HG03175 (cell line): ENCODE measurements at regions not wholly inside any gene's neighbourhood (a gene's known extent, or its start where the extent isn't known, plus 50 kb on each side); places are given as distances from the start of the nearest gene placed in this dataset.
A peak's percentile ranks its signal among the peaks of the same experiment; 100 is the strongest.

Experiments used
- ATAC-seq: cut with Tn5 transposase; IDR thresholded peaks from one replicate; pipeline ENCODE4 v1.9.1; 2021; ENCODE audit warnings: mild to moderate bottlenecking, moderate library complexity; ENCODE audit not compliant: unreplicated experiment

DNA sequence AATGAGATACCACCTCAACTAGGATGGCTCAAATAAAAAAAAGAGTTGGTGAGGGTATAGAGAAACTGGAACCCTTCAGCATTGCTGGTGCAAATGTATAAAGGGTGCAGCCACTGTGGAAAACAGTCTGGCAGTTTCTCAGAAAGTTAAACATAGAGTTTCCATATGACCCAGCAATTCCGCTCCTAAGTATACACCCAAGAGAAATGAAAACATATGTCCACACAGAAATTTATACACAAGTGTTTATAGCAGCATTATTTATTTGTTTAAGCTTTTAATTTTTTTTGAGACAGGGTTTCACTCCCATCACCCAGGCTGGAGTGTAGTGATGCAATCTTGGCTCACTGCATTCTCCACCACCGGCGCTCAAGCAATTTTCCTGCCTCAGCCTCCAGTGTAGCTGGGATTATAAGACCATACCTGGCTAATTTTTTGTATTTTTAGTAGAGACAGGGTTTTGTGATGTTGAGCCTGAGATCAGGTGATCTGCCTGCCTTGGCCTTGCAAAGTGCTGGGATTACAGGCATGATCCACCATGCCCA, 118.2 kb upstream of the KIF5B start:
- ATAC-seq: no peak

DNA sequence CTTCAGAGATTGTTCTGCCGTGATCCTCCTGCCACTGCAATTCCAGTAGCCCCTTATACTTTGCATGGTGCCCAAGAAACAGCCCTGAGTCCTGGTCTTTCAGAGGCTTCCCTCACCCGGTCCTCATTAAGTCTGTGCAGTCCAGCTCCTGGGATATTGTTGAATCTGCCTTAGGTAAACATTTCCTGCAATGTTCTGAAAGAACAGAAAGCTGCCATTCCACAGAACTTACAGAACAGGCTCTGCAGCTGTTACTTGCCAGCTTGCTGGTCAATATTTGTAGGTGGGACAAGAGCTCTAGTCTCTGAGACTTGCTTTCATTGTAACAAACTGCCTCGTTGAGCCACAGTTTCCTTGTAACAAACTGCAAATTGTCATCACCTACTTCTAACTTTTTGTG, 115.0 kb upstream of the KIF5B start:
- no peak for ATAC-seq

DNA sequence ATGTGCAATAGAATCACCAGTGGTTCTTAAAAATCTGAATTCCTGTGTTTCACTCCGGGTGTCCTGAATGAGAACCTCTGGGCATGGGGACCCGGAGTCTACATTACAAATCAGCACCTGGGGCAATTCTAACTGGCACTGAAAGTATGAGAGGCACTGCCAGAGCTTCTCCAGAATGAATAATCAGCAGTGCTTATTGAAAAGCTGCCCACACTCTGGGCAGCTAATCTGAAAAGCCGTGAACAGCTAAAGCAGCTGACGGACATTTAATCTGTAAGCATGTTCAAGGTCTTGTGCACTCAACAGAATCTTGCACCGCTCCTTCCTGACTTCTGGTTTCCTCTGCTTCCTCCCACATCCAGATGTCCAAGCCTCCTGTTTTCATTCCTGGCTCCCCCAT, 113.3 kb upstream of the KIF5B start:
- no peak for ATAC-seq

DNA sequence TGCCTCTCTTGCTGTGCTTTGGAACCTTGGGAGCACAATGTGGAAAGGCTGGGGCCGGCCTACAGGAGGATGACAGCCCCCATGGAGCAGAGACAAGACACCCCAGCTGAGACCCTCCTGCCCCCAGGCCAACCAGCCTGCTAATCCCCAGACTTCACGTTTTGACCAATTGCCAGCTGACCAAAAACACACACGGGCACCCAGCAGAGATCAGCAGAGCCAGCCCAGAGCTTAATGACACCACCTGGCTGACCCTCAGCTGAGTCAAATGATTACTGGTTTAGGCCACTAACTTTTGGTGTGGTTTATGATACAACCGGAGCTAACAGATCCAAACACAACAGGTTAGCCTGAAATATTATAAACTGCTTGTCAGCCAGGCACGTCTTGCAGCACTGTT, 111.2 kb upstream of the KIF5B start:
- no peak for ATAC-seq

DNA sequence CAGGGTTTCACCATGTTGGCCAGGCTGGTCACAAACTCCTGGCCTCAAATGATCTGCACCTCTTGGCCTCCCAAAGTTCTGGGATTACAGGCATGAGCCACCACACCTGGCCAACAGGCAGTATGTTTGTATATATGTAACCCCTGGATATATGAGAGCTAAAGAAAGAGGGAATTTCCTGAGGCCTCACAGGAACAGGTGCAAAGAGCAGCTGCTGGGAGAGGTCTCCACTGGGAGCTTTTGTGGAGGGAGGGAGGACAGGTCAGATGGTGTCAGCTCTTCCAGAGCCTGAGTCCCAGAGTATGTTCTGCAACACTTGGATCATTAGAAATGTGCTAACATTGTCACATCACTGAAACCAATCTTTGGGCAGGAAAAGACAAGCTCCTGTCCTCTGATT, 110.1 kb upstream of the KIF5B start:
- no peak for ATAC-seq

DNA sequence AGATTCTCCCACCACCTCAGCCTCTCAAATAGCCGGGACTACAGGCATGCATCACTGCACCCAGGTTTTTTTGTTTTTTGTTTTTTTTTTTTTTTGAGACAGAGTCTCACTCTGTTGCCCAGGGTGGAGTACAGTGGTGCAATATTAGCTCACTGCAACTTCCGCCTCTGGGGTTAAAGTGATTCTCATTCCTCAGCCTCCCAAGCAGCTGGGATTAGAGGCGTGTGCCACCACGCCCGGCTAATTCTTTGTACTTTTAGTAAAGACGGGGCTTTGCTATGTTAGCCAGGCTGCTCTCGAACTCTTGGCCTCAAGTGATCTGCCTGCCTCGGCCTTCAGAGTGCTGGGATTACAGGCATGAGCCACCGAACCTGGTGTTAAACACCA, 107.5 kb upstream of the KIF5B start:
- no peak for ATAC-seq

DNA sequence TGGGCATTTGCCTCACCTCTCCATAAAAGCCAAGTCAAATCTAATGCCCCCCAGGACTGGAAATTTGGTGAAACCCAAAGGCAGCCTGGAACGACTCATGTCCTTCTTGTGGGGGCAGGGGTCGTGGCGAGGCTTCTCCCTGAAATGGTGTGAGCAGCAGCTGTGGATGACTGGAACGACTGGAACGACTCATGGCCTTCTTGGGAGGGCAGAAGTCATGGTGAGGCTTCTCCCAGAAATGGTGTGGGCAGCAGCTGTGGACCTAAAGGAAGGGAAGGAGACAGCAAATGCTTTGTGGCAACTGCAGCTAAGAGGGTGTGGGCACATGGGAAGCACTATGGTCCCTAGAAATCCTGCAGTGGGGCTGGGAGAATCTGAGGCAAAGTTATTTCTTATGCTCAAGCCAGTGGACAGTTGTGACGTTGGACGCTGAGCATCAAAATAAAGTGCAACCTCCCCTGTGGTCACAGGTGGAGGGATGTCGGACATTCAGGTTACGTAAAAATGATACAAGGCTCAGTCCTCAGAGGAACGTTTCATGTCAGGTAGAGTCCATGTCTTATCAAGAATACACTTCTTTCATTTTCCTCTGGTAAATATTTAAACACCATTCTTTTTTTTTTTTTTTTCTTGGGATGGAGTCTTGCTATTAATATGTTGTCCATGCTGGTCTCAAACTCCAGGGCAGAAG, 107.0 kb upstream of the KIF5B start:
- ATAC-seq: no peak

DNA sequence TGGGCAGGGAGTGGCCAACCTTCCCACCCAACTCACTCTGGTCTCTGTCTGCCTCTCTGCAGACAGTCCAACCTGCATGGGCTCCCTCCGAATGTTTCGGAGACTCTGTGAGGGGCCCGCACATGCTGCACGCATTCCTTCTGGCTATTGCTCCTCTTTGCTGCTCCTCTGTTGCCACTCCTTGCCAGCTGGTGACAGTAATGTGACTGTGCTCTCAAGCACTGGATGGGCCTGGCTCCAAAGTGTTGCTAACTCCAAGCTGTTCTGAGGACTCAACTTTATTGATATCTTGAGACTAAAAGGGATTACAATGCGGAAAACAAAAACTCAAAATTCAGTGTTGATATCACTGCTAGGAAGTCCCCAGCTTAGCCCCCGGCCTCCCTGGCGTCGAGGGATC, 105.4 kb upstream of the KIF5B start:
- ATAC-seq: no peak

DNA sequence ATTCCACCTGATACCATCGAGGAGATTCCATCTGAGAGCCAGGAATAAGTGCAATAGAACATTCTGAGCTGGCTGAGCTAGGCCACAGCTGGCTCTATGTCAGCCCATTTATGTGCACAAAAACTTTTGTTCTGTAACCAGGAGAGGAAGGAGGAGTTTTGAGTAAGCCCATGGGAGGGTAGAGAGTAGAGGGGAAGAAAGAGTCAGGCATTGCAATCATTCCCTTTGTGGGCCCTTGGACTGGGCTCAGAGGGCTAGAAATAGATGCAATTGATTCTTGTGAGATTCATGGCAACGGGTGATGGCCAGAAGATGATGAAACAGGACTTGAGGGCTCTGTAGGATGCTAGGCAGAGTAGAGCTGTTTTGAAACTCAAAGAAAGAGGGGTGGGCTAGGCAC, 104.6 kb upstream of the KIF5B start:
- no peak for ATAC-seq

DNA sequence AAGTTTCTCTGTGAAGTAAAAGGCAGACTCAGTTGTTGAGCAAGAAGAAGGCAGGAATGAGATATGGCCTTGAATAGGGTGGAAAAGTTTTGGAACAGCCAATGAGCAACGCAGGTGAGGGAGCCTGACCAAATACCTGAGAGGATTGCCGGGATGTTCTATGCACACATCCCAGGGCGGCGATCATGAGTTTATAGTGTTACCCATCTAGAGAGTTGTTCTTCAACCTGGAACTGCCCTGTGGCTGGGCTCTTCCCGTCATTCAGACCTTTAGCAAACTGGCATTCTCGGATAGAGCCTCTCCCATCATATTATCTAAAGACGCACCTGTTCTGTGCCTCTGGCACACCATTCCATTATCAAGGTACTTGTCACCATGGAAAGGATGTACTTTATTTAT, 103.0 kb upstream of the KIF5B start:
- ATAC-seq: no peak

DNA sequence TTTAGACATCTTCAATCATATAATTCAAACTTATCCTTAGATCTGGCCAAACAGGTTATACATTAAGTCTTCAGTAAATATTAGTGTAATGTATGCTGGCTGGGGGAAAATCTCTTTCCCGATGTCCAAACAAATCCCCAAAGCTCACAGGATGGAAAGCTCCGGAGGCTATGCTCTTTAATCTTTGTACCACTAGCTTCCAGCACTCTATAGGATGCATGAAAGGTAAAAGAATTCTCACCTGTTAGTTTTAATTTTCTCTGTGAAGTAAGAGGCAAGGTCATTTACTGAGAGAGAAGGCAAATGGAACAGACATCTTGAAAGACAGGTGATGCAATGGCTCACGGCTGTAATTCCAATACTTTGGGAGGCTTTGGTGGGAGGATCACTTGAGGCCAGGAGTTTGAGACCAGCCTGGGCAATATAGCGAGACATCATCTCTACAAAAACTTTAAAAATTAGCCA, 99.8 kb upstream of the KIF5B start:
- ATAC-seq: no peak

DNA sequence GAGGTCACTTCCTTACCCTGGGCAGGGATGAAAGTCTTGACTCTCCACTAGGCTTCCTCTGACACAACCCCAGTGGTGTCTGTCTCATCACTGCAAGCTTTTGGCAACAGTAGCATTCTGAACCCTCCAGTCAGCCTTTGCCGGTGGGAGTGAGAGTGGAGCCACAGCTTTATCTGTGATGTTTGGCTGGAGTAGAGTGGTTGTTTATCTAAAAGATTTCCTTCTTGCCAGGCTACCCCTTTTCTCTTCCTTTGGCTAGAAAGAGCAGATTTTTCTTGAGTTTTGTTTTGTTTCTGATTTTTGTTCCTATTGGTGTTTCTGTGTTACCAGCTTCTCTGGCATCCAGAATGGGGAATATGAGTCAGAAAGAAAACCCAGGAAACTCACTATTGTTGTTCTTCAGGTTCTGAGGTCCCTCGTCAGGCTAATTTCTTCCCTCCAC, 98.9 kb upstream of the KIF5B start:
- no peak for ATAC-seq

DNA sequence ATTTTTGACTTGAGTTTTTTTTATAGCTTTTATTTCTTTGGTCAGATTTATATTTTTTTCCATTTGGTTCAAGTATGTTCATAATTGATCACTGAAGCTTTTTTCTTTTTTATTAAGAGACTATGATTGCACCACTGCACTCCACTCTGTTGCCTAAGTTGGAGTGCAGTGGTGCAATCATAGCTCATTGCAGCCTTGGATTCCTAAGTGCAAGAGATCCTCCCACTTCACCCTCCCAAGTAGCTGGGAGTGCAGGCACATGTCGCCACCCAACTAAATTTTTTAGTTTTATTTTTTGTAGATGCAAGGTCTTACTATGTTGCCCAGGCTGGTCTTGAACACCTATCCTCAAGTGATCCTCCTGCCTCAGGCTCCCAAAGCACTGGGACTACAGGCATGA, 97.7 kb upstream of the KIF5B start:
- no peak for ATAC-seq

DNA sequence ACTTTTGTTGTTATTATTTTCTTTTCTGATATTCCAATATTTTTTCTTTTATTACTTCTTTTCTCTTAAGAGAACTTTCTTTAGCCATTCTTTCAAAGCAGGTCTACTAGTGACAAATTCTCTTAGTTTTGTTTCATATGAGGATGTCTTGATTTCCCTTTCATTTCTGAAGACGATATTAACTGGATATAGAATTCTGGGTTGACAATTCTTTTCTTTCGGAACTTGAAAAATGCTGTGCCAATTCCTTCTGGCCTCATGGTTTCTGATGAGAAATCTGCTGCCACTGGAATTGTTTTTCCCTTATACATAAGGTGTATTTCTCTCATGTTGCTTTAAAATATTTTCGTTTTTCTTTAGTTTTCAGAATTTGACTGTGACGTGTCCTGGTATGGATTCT, 97.0 kb upstream of the KIF5B start:
- no peak for ATAC-seq

DNA sequence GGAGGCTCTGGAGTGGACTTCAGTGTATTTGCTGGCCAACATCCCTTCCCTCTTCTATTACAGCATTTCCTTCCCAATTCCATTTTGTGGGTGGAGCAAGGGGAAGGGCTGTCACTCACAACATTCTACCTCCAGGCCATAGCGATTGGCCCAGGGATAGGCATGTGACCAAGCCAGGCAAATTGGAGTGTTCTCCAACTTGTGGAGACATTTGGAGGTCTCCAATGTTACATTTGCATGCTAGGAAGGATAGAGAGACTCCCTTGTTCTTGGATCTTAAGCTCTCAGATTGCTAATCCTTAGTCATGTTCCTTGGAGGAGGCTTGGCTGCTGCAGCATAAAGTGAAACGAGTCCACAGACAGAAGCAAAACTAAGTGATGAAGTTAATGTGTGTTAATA, 95.6 kb upstream of the KIF5B start:
- no peak for ATAC-seq

DNA sequence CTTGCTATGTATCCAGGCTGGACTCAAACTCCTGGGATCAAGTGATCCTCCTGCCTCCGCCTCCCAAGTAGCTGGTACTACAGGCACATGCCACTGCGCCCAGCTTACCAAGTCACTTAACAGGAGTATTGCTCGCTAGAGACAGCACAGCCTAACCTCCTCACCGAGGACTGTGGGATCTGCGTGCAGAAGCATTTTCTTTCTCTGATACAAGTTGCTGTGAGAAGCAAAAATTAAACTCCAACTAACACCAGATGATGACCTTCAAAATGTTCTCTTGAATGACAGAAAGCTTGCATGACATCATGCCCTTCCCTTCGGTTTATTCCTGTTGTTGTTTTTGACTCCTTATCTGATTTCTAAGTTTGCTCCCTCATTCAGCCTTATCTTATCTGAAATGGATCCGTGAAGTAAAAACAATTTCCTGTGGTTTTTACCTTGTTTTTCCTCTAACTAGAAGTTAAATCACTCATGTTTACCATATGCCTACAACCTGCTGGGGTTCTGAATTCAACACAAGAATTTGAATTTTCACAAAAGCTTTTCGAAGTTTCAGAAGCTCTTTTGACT, 94.4 kb upstream of the KIF5B start:
- no peak for ATAC-seq

DNA sequence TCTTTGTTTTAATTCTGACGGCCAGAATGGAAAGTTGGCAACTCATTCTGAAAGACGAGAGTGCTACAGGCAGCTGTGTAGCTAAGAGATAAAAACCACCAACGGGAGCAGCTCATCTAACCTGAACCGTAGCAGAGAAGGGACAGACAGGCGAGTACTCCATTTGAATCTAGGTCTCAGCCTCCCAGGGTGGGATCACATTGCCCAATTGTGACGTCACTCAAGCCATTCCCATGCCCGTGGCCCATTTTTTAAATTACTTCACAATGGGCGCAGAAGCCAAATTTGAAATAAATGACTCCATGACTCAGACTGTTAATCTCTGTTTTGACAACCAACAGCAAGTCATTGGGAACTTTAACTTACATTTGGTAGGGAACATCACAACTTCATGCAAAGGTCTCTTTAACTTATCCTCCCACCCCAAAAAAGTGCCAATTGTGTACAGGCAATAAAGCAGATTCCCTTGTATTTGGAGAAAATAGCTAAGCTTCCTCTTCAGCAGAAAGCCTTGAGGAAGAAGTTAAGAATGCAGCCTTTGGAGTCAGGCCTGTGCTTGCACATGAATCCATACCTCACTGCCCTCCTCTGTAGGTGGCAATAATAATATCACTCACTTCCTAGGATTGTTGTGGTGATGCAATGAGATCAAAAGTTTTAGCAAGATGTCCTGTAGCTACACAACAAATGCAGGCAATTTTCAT, 93.2 kb upstream of the KIF5B start:
- ATAC-seq: peak; percentile 89

DNA sequence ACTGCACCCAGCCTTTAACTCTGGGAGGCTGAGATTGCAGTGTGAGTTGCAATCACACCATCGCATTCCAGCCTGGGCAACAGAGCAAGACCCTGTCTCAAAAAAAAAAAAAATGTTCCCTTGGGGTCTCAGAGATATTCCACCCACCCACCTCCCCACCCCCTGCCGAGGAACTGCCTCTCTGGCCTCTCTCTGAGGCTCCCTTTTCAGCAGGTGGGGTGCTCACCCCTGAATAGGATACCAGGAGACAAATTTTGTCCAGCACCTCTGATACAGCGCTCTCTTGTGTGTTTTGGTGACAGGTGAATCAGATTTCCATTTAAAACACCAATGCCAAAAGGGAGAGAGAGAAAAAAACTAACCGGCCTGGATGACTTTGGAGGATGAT, 92.6 kb upstream of the KIF5B start:
- ATAC-seq: peak; percentile 16

DNA sequence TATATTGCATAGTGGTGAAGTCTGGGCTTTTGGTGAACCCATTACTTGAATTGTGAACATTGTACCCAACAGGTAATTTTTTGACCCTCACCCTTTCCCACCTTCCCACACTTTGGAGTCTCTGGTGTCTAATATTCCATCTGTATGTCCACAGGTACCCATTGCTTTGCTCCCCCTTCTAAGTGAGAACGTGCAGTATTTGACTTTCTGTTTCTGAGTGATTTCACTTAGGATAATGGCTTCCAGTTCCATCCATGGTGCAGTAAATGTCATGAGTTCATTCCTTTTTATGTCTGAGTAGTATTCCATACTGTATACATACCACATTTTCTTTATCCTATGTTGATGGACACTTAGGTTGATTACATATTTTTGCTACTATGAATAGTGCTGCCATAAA, 91.5 kb upstream of the KIF5B start:
- no peak for ATAC-seq

DNA sequence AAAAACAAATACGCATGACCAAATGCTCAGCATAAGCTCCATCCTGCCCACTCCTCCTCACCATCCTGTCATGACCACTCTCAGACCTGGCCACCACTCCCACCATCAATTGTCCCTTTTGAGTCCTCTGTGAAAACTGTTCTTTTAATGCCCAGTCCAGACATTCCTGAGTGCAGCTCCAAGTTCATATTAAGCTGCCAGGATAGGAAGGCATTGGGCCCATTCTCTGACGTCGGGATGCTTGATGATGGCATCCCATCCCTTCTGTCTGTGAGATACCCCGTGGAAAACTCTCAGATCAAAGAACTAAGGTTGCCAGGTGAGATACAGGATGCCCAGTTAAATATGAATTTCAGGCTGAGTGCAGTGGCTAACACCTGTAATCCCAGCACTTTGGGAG, 89.9 kb upstream of the KIF5B start:
- ATAC-seq: no peak

DNA sequence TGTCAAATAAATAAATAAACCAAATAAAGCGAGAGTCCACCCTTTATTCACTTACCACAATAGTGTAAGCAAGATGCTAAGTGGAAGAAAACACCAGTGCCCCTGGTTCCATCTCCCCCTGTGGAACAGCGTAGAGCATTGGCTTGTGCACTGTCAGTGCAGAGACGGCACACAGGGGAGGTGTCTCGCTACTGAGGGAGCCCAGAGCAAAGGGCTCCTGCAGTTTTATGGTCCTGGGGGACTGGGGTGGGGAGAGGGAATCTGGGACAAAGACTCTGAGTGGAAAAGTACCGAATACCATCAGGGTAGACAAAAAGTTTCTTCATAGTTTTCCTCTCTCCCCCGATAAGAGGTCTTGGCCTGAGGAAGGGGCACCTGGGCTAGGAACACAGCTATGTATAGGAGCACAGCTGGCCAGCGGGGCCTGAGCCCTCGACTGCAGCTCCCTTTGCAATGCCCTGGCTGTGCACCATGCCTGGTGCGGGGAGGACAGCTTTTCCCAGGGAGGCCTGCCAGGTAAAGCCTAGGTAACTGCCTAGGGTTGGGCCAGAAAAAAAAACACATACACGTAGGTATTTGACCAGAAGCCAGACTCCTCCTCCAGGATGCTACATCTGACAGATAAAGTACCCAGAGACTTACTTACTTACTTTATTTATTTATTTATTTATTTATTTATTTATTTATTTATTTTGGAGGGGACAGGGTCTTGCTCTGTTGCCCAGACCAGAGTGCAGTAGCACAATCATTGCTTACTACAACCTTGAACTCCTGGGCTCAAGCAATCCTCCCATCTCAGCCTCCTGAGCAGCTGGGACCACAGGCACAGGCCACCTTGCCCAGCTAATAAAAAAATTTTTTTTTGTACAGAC, 88.8 kb upstream of the KIF5B start:
- no peak for ATAC-seq
